WTC11 (cell line): ENCODE measurements at regions not wholly inside any gene's neighbourhood (a gene's known extent, or its start where the extent isn't known, plus 50 kb on each side); places are given as distances from the start of the nearest gene placed in this dataset.

Source experiments
- AFF4 ChIP-seq: sonication (generic); formaldehyde crosslinking; IDR thresholded peaks from 2 replicates; pipeline ENCODE4 v1.8.1; 2023; ENCODE audit warnings: mild to moderate bottlenecking, missing genetic modification reagents, borderline replicate concordance
- CREB1 ChIP-seq: sonication (generic); formaldehyde crosslinking; IDR thresholded peaks from 2 replicates; pipeline ENCODE4 v1.8.0; 2023; ENCODE audit warnings: mild to moderate bottlenecking, missing genetic modification reagents
- CTCF ChIP-seq: fragments of 200-600 bp; IDR thresholded peaks from 2 replicates; pipeline ENCODE4 v1.8.0; 2022; ENCODE audit warnings: antibody characterized with exemption
- ETV6 ChIP-seq: sonication (generic); formaldehyde crosslinking; IDR thresholded peaks from 2 replicates; pipeline ENCODE4 v1.8.1; 2022; ENCODE audit warnings: mild to moderate bottlenecking, missing genetic modification reagents
- JUN ChIP-seq: sonication (generic); formaldehyde crosslinking; IDR thresholded peaks from 2 replicates; pipeline ENCODE4 v1.8.0; 2023; ENCODE audit warnings: mild to moderate bottlenecking, missing genetic modification reagents
- NFYB ChIP-seq: sonication (generic); formaldehyde crosslinking; conservative IDR thresholded peaks from 2 replicates; pipeline ENCODE4 v1.8.0; 2022; ENCODE audit warnings: low read depth, missing genetic modification reagents
- NR1H2 ChIP-seq: sonication (generic); formaldehyde crosslinking; IDR thresholded peaks from 2 replicates; pipeline ENCODE4 v1.9.0; 2021; ENCODE audit warnings: mild to moderate bottlenecking, moderate library complexity, missing genetic modification reagents
- SMAD3 ChIP-seq: sonication (generic); formaldehyde crosslinking; IDR thresholded peaks from 2 replicates; pipeline ENCODE4 v1.8.0; 2022; ENCODE audit warnings: missing genetic modification reagents, mild to moderate bottlenecking, borderline replicate concordance
- SP1 ChIP-seq: sonication (generic); formaldehyde crosslinking; conservative IDR thresholded peaks from 2 replicates; pipeline ENCODE4 v1.8.1; 2022; ENCODE audit warnings: missing genetic modification reagents
- TCF7 ChIP-seq: sonication (generic); formaldehyde crosslinking; IDR thresholded peaks from 2 replicates; pipeline ENCODE4 v1.8.0; 2022; ENCODE audit warnings: mild to moderate bottlenecking, low read depth, missing genetic modification reagents, moderate library complexity
- ZNF317 ChIP-seq: sonication (generic); formaldehyde crosslinking; IDR thresholded peaks from 2 replicates; pipeline ENCODE4 v1.8.1; 2023; ENCODE audit warnings: low read depth, mild to moderate bottlenecking, moderate library complexity, missing genetic modification reagents, borderline replicate concordance
- TF ChIP-seq, protein P1 (sequence below): sonication (generic); formaldehyde crosslinking; IDR thresholded peaks from 2 replicates; pipeline ENCODE4 v1.8.1; 2022; ENCODE audit warnings: missing genetic modification reagents, borderline replicate concordance

- no peak for TF ChIP-seq NFYB (CRISPR knock-in tag)
- TF ChIP-seq CTCF = no peak
- TF ChIP-seq SP1 (CRISPR knock-in tag) = no peak
- no peak for TF ChIP-seq TCF7
- no peak for TF ChIP-seq ETV6 (CRISPR knock-in tag)
- TF ChIP-seq ZNF317 (CRISPR knock-in tag) = no peak
- no peak for TF ChIP-seq SMAD3 (CRISPR knock-in tag)
- TF ChIP-seq NR1H2 (CRISPR knock-in tag) = no peak
- TF ChIP-seq, protein P1, sequence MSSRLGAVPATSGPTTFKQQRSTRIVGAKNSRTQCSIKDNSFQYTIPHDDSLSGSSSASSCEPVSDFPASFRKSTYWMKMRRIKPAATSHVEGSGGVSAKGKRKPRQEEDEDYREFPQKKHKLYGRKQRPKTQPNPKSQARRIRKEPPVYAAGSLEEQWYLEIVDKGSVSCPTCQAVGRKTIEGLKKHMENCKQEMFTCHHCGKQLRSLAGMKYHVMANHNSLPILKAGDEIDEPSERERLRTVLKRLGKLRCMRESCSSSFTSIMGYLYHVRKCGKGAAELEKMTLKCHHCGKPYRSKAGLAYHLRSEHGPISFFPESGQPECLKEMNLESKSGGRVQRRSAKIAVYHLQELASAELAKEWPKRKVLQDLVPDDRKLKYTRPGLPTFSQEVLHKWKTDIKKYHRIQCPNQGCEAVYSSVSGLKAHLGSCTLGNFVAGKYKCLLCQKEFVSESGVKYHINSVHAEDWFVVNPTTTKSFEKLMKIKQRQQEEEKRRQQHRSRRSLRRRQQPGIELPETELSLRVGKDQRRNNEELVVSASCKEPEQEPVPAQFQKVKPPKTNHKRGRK (CRISPR knock-in tag) = no peak
- TF ChIP-seq AFF4 (CRISPR knock-in tag) = no peak
- TF ChIP-seq CREB1 (CRISPR knock-in tag) = no peak
- TF ChIP-seq JUN = no peak
These were observed 255.3 kb downstream of the BCL11A start for GRCh38 chr2:60298006-60298696.
